Neural crest cell (in vitro differentiated cells): ENCODE measurements at regions not wholly inside any gene's neighbourhood (a gene's known extent, or its start where the extent isn't known, plus 50 kb on each side); places are given as distances from the start of the nearest gene placed in this dataset.

ENCODE experiments used
- DNase-seq: peaks from one replicate; pipeline ENCODE4 v3.0.0; 2021; ENCODE audit warnings: low read depth, mixed read lengths, low spot score
- H3K27ac Mint-ChIP-seq: one replicate; pipeline ENCODE4 v1.8.0; 2021; ENCODE audit warnings: mild to moderate bottlenecking, mixed read lengths; ENCODE audit not compliant: unreplicated experiment
- H3K27me3 Mint-ChIP-seq: 2 replicates; pipeline ENCODE4 v1.8.0; 2021; ENCODE audit warnings: low read depth, mild to moderate bottlenecking, mixed read lengths
- H3K36me3 Mint-ChIP-seq: 2 replicates; pipeline ENCODE4 v1.8.0; 2021; ENCODE audit warnings: low read depth, mild to moderate bottlenecking, mixed read lengths
- H3K4me1 Mint-ChIP-seq: 2 replicates; pipeline ENCODE4 v1.8.0; 2021; ENCODE audit warnings: mixed read lengths
- H3K4me3 Mint-ChIP-seq: one replicate; pipeline ENCODE4 v1.8.0; 2021; ENCODE audit warnings: mild to moderate bottlenecking, mixed read lengths
- H3K9me3 Mint-ChIP-seq: 2 replicates; pipeline ENCODE4 v1.8.0; 2021; ENCODE audit warnings: mixed read lengths
- CTCF ChIP-seq: fragments of 200-600 bp; sonication (generic); conservative IDR thresholded peaks from 2 replicates; pipeline ENCODE4 v1.5.0; 2021; ENCODE audit warnings: antibody characterized with exemption, mild to moderate bottlenecking

GRCh38 chr2:118683460-118683859 lies 164.0 kb downstream of the EN1 start:
- H3K36me3 Mint-ChIP-seq: no peaks in the 10 kb centered on the region

GRCh38 chr2:118678985-118679384 lies 168.5 kb downstream of the EN1 start:
- Mint-ChIP-seq H3K9me3 (no peaks in the 10 kb centered on the region), H3K27me3 (peaks cover 4% of the 10 kb centered on the region), H3K36me3 (no peaks in the 10 kb centered on the region), H3K4me3 (no peak overlapping the region), H3K4me1 (no peaks in the 10 kb centered on the region), H3K27ac (no peak overlapping the region)
- no peak for TF ChIP-seq CTCF
- DNase-seq: no peak

More at GRCh38 chr2:118683460-118683859, 164.0 kb downstream of the EN1 start:
- Mint-ChIP-seq H3K4me1 (no peaks in the 10 kb centered on the region), H3K9me3 (no peaks in the 10 kb centered on the region), H3K27ac (no peak overlapping the region), H3K27me3 (peaks cover 4% of the 10 kb centered on the region), H3K4me3 (no peak overlapping the region)
- TF ChIP-seq CTCF: no peak
- no peak for DNase-seq

- DNase-seq: no peak
- H3K4me3 Mint-ChIP-seq: no peak overlapping the region
- no peaks in the 10 kb centered on the region for H3K4me1 Mint-ChIP-seq
- H3K27me3 Mint-ChIP-seq: peaks cover under 1% of the 10 kb centered on the region
- no peak overlapping the region for H3K27ac Mint-ChIP-seq
- TF ChIP-seq CTCF: no peak
- no peaks in the 10 kb centered on the region for H3K9me3 Mint-ChIP-seq
- H3K36me3 Mint-ChIP-seq: no peaks in the 10 kb centered on the region
These were observed 169.9 kb downstream of the EN1 start for GRCh38 chr2:118677546-118677945.

DNA sequence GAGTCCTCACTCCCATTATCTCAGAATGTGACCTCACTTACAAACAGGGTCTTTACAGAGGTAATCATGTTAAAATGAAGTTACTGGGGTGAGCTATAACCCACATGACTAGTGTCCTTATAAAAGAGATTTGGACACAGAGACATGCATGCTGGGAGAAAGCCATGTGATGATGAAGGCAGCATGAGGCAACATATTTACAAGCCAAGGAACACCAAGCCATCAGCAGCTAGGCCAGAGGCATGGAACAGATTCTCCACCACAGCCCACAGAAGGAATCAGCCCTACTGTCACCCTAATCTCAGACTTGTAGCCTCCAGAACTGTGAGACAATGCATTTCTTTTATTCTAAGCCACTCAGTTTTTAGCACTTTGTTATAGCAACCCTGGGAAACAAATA lies 171.9 kb downstream of the EN1 start:
- Mint-ChIP-seq H3K9me3 (no peaks in the 10 kb centered on the region), H3K27ac (no peak overlapping the region), H3K27me3 (no peaks in the 10 kb centered on the region), H3K36me3 (no peaks in the 10 kb centered on the region), H3K4me1 (no peaks in the 10 kb centered on the region), H3K4me3 (no peak overlapping the region)
- TF ChIP-seq CTCF: no peak
- DNase-seq: no peak

DNA sequence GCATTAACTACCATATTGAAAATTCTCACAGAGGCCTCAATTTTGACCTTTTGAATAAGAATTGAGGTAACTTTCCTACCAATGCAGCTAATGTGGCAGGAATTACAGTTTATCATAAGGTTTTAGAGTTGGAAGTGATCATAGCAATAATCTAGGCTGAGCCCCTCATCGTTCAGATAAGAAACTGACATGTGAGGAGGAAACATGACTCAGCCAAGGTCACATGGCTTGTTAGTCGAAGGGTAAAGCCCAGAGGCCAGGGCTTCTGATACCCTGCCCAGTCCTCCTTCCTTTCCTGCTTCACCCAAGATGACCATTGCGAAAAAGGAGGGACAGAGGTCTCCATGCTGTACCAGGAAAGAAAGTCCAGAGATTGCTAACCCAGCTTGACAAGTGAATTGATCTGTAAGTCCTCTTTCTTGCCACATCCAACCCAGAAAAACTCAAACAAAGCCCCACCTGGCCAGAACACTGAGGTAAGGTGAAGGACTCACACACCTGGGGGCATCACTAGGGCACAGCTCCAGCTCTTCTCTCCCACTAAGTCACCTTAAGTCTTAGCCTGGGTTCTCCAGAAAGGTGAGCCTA lies 174.8 kb downstream of the EN1 start:
- Mint-ChIP-seq H3K36me3 (no peaks in the 10 kb centered on the region), H3K4me3 (no peak overlapping the region), H3K4me1 (peaks cover 11% of the 10 kb centered on the region), H3K27me3 (no peaks in the 10 kb centered on the region), H3K9me3 (no peaks in the 10 kb centered on the region), H3K27ac (no peak overlapping the region)
- DNase-seq: no peak
- no peak for TF ChIP-seq CTCF
